HG03457 (cell line): ENCODE measurements at regions not wholly inside any gene's neighbourhood (a gene's known extent, or its start where the extent isn't known, plus 50 kb on each side); places are given as distances from the start of the nearest gene placed in this dataset.

Experiments
- ATAC-seq: cut with Tn5 transposase; IDR thresholded peaks from one replicate; pipeline ENCODE4 v1.9.1; 2021; ENCODE audit warnings: moderate number of reproducible peaks; ENCODE audit not compliant: unreplicated experiment

DNA sequence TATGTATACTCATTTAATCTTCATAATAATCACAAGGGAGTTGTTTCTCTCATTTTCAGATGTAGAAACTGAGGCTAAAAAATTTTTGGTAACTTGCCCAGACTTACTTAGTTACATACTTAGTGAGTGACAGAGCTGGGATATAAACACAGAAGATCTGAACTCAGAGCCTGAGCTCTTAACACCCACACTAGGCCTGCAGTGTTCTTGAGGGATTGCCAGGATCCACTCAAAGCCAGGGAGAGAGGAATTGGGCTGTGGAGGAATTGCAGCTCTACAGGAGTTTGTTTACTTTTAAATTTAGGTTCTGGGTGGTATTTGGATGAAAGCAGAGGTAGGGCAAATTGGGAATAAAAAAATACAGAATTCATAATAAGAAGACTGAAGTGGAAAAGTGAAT lies 515.1 kb upstream of the PLXNA2 start:
- no peak for ATAC-seq

- no peak for ATAC-seq
Measured at GRCh38 chr1:208763971-208764370, 519.8 kb upstream of the PLXNA2 start.

- ATAC-seq: no peak
Measured at GRCh38 chr1:208766832-208767231, 522.6 kb upstream of the PLXNA2 start.

- ATAC-seq: no peak
Measured at GRCh38 chr1:208767816-208768215, 523.6 kb upstream of the PLXNA2 start.

GRCh38 chr1:208772891-208773290 lies 528.7 kb upstream of the PLXNA2 start:
- no peak for ATAC-seq

GRCh38 chr1:208775841-208776240 lies 531.7 kb upstream of the PLXNA2 start:
- ATAC-seq: no peak

DNA sequence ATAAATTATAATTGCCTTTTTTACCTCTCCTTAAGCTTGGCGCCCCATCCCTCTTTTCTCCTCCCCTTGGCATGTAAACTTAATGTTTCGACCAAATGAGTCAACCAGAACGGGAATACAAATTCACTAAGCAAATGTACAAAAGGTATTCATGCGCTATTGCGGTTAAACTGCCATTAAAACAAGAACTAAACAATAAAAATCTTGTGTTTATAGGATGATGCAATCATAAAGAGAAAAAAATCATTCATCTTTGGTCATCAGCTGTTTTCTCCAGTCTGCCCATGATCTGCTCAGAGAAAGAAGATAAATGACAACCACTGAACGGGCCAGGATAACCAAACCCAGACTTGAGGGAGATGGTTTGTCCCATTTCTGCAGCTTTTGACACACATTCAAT lies 534.2 kb upstream of the PLXNA2 start:
- ATAC-seq: no peak

DNA sequence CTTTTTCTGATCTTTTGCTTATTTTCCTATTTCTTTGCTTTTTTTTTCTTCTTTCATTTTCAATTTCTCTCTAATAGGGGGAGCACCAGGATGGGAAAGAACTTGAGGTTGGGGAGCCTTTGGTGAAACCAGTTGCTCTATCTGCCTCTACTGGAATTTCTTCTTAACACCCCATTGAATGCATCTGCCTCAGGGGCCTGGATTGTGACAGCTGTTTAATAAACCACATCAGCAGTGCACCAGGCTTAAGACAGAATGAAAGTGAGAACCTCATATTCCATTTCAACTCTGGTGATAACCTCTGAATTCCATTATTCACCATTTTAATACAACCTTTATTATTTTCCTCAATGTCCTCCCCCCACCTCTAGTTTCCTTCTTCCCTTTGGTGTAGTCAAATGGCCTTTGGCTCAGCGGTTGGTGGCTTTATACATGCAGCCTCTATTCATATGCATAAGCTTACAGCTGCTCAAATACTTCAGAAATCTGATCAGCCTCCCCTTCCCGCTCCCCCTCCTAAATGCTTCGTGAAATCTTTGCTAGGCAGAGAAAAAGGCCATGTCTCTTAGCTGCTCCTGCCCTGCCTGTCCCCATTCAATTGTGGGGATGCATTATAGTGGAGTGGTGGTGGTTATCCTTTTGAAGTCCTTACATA lies 537.3 kb upstream of the PLXNA2 start:
- ATAC-seq: no peak

- no peak for ATAC-seq
Measured at GRCh38 chr1:208782186-208782585, 538.0 kb upstream of the PLXNA2 start.

- no peak for ATAC-seq
Measured at GRCh38 chr1:208785629-208786028, 541.4 kb upstream of the PLXNA2 start.

DNA sequence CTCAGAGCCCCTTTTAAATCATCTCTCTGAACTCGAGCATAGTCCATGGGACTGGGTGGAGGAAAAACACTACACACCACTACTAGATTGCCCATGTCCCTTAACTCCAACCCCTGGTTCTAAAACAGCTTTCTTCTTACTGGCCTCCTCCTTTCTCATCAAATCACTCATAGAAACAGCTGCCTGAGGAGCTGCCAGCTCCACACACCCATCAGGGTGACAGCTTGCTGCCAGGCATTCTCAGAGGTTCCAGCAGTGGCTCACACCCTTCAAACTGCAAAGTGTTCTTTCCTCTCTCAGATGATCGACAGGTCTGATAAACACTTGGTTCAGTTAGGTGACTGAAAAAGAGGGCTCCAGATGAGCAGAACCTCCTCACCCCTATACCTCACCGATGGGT lies 543.0 kb upstream of the PLXNA2 start:
- no peak for ATAC-seq

- no peak for ATAC-seq
Measured at GRCh38 chr1:208788013-208788540, 543.9 kb upstream of the PLXNA2 start.

GRCh38 chr1:208791456-208791855 lies 547.3 kb upstream of the PLXNA2 start:
- no peak for ATAC-seq

- ATAC-seq: no peak
Measured at GRCh38 chr1:208793861-208794345, 549.7 kb upstream of the PLXNA2 start.

DNA sequence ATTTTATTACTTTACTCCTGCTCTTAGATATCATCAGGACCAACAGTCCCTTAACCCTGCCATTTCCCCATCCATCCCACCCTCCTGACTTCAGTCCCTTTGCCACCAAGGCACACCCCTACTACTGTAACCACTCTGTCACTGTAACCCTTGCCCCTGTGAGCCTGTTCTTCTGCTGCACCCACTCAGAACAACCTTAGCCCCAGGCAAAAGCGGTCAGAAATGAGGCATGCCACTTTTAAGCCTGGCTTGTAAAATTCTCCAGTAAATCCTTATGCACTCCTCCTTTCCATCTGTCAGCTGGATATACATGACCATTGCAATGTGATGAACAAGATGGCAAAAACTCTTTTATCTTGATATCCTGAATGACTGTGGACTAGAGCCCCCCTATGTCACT lies 555.0 kb upstream of the PLXNA2 start:
- no peak for ATAC-seq

DNA sequence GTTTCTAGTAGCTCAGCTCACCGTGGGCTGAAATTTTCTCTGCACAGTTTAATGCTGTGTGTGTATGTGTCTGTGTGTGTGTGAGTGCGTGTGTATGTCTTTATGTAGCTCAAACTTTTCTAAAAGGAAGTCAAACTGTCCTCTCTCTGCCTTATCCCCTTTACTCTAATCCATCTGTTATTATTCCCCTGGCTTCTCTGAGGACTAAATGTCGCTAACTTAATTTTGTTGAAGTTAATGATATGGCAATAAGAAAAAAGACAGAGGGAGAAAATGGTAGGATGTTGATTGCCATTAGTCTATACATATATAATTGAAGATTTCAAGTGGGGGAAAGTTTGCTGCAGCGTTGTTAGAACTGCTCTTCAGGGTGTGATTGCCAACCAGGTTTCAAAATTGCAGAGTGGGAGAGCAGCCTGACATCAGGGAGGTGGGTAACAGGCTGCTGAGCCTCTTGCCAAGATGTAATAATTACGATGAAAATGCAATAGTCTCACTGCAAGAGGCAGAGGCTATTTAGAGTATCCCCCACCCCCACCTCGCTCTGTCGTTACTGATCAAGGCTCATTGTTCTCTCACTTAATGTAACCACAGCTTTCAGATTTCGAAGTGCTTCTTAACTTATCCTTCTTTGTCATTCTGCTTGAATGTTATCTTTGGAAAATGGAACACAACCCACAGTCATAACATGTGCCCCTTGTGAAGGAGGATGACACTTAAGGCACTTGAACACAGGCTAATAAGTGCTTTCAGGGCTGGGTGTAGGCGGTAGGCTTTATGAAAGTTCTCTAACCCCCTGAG lies 559.0 kb upstream of the PLXNA2 start:
- no peak for ATAC-seq

DNA sequence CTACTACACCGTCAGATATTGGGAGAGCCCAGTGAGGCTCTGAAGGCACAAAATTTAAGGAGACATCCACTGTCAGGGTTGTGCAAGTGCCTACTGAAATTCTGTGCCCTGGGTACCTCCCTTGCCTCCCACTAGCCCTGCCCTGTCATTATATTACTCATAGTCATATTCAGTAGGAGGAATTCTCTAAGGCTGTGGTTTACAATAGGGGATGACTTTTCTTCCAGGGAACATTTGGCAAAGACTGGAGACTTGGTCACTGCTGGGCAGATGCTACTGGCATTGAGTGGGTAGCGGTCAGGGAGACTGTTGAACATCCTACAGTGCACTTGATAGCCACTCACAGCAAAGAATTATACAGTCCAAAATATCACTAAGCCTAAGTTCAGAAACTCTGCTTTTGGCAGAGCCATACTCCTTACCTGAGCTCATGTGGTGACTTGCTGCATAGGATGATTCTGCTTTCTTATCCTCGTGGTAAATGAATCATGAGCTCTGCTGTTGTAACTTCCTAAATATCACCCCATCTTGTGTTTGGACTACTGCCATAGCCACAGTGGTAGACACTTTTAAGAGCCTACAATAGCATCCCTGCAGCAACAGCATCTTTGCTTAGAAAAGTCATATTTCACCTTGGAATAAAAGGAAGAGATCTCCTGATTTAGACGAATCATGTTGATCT lies 563.4 kb upstream of the PLXNA2 start:
- ATAC-seq: no peak

- no peak for ATAC-seq
Measured at GRCh38 chr1:208808301-208808700, 564.1 kb upstream of the PLXNA2 start.

GRCh38 chr1:208809876-208810275 lies 565.7 kb upstream of the PLXNA2 start:
- ATAC-seq: no peak

DNA sequence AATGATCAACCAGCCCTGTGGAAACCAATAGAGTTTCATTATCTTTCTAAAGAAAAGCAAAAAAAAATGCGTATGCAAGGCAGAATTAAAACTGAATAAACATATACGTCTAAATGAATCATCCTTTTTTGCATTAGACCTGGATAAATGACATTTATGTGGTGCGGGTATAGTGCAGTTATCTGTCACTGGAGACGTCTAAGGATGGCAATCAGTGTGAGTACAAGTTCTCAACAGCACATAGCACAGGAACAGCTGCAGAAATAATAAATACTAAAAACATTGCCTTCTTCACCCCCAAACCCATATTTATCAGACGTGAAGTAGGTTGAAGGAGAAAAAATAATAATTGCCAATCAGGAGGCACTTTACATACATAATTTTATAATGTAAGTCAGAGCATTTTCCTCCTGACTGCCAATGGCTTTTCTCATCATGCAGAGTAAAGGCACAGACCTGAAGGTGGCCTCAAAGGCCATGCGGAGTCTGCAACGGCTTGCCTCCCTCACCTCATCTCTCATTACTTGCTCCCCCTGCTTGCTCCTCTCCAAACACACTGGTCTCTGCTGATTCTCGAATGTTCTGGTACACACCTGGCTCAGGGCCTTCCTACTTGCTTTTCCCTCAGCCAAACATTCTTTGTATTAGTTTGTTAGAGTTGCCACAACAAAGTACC lies 574.7 kb upstream of the PLXNA2 start:
- ATAC-seq: no peak

DNA sequence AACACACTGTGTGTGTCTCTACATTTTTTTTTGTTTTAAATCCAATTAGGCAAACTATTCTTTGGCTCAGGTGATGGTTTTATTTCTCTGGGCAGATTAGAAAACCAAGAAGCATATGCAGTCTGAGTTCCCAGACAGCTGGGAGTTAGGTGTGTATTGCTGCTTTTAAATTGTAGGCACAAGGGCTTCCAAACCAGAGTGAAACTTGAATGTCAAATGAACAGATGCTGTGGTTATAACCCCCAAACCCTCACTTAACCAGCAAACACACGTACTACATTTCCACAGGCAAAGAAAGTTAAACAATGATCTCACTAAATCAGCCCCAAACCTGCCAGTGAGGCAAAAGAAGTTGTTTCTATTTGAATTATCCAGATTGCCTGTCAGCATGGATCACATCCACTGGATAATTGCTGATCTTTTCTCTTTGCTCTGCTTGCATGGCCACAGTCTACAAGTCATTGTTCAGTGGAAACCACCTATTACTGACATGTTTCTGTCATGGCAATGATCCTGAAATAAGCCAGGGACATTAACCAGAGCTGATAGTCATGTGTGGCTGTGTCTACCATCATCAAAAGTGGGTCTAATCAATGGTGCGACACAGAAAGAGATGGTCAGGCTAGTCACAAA lies 576.5 kb upstream of the PLXNA2 start:
- ATAC-seq: no peak
